ENCODE measurements at regions not wholly inside any gene's neighbourhood (a gene's known extent, or its start where the extent isn't known, plus 50 kb on each side); places are given as distances from the start of the nearest gene placed in this dataset.
A peak's percentile ranks its signal among the peaks of the same experiment; 100 is the strongest.

DNA sequence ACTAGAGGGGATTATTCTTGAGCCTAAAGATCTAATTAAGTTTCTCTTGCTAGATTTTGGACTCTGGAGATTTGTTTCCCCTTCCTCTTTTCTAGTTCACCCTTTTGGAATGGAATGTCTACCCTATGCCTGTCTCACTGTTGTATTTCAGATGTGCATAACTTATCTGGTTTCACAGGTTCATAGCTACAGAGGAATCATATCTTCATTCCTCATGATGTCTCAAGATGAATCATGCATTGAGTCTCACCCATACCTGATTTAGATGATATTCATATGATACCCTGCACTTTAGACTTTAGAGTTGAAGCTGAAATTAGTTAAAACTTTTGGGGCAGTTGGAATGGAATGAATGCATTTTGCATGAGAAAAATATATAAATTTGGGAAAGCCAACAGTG lies 246.7 kb downstream of the HS3ST1 start:
- peak; percentile 36 for DNase-seq (ENCODE audit: low read depth)
- TF ChIP-seq, protein P1, sequence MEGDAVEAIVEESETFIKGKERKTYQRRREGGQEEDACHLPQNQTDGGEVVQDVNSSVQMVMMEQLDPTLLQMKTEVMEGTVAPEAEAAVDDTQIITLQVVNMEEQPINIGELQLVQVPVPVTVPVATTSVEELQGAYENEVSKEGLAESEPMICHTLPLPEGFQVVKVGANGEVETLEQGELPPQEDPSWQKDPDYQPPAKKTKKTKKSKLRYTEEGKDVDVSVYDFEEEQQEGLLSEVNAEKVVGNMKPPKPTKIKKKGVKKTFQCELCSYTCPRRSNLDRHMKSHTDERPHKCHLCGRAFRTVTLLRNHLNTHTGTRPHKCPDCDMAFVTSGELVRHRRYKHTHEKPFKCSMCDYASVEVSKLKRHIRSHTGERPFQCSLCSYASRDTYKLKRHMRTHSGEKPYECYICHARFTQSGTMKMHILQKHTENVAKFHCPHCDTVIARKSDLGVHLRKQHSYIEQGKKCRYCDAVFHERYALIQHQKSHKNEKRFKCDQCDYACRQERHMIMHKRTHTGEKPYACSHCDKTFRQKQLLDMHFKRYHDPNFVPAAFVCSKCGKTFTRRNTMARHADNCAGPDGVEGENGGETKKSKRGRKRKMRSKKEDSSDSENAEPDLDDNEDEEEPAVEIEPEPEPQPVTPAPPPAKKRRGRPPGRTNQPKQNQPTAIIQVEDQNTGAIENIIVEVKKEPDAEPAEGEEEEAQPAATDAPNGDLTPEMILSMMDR (IDR thresholded peaks at IDR 0.05; ENCODE audit: insufficient read depth, low read depth, low read length, missing control alignments) = no peak
- H3K4me3 ChIP-seq (ENCODE audit: low read length) = no peak overlapping the region

DNA sequence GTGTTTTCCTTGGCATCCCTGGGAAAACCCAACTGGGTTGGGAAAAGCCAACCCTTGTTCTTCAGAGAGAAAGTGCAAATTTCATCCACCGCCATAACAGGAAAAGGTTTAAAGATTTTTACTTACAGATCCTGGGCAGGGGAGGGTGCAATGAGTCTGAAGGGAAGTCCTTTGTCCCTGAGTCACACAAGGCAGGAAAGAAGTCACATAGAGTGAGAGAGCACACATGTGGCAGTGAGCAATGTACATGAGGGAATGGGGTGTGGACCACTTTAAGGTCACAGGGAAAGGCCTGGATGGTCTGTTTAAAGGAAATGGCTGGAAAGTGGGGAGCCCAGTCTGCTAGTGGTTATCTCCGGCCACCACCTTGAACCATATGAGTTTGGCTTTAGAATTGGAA lies 248.9 kb downstream of the HS3ST1 start:
- TF ChIP-seq, protein P1 (IDR thresholded peaks at IDR 0.05; ENCODE audit: insufficient read depth, low read depth, low read length, missing control alignments) = no peak
- no peak for DNase-seq (ENCODE audit: low read depth)
- no peak overlapping the region for H3K4me3 ChIP-seq (ENCODE audit: low read length)

DNA sequence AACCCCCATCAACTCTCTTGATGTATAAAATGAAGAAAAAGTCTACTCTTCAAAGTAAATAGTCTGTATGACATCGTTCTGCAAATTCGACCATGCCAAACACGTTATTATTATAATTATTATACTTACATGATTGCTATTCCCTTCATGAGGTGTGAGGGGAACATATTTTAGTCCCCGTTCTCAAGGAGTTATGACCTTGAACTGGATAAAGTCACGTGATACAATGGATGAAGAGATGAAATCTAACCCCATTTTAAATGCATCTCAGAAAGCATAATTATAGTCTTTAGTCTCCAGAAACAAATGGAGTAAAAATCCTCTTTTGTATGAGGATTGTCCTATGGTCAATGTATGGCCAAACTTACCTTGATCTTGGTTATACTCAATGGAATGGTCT lies 250.3 kb downstream of the HS3ST1 start:
- no peak for DNase-seq (ENCODE audit: low read depth)
- TF ChIP-seq, protein P1 (IDR thresholded peaks at IDR 0.05; ENCODE audit: insufficient read depth, low read depth, low read length, missing control alignments) = no peak
- no peak overlapping the region for H3K4me3 ChIP-seq (ENCODE audit: low read length)

DNA sequence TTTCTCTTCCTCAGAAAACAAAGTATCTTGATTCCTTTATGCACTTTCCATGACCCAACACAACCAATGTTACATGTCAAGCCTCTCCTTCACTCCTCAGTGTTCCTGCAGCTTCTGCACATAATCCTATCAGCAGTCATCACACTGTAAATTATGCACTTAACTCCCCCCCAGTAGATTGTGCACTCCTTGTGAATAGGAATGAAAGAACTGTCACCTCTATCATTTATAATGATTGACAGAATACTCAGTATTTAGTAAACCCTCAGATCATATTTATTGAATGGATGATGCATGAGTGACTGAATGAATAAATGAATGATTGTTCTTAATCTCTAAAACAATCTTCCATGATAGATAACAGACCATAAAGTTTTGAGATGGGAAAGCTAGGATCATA lies 253.3 kb downstream of the HS3ST1 start:
- H3K4me3 ChIP-seq (ENCODE audit: low read length) = no peak overlapping the region
- TF ChIP-seq, protein P1 (IDR thresholded peaks at IDR 0.05; ENCODE audit: insufficient read depth, low read depth, low read length, missing control alignments) = no peak
- DNase-seq (ENCODE audit: low read depth) = no peak

DNA sequence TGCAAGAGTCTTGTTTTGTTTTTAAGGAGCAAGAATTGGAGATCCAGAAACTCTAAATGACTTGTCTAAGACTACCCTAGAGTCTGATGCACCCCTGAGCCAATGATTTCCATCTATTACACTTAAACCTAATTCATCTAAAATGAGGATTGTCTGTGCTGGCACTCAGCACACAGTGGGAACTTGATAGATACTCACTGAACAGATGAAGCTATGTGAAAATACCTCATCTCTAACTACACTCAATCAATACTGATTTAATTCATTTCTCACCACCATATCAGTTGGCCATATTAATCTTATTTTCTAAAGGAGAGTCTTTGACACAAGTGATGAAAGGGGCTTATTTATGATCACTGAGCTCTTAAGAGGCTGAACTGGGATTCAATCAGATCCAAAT lies 262.1 kb downstream of the HS3ST1 start:
- TF ChIP-seq, protein P1 (IDR thresholded peaks at IDR 0.05; ENCODE audit: insufficient read depth, low read depth, low read length, missing control alignments) = no peak
- no peak for DNase-seq (ENCODE audit: low read depth)
- no peak overlapping the region for H3K4me3 ChIP-seq (ENCODE audit: low read length)

DNA sequence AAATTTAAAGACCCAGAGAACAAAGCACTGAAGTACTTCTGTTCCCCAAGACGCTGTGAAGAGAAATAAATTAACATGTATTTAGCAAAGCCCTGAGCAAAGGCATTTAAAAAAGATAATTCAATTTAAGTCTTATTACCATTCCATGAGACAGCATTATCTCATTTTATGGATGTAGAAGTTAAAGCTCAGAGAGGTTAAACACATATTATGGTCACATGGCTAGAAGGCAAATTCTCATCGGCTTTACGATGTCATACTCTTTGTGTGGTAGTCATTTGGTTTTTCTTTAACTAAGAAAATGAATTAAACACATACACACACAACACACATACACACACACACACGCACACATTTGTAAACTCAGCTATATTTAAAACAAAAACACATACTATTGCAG lies 262.7 kb downstream of the HS3ST1 start:
- no peak overlapping the region for H3K4me3 ChIP-seq (ENCODE audit: low read length)

DNA sequence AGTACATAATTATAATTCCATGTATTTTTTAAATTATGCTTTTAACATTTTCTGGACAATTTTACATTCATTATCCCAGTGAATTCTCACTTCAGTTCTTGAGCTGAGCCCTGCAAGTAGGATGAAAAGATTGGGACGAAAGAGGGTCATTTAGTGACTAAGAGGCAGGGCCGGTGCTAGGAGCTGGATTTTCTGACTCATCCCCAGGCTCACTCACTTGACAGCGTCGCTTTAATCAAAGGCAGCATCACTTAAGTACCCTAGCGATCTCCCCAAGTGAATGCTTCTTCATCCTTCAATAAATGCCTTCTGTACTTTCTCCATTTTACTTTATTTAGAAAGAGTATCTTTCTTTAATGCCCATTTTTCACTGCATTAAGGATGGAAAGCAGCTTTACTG lies 263.6 kb downstream of the HS3ST1 start:
- TF ChIP-seq, protein P1 (IDR thresholded peaks at IDR 0.05; ENCODE audit: insufficient read depth, low read depth, low read length, missing control alignments) = no peak
- DNase-seq (ENCODE audit: low read depth) = peak; percentile 19
- no peak overlapping the region for H3K4me3 ChIP-seq (ENCODE audit: low read length)

More for the DNA sequence above, 262.7 kb downstream of the HS3ST1 start:
- no peak for DNase-seq (ENCODE audit: low read depth)
- TF ChIP-seq, protein P1 (IDR thresholded peaks at IDR 0.05; ENCODE audit: insufficient read depth, low read depth, low read length, missing control alignments) = no peak
